Breast epithelium (tissue), 3 donors: ENCODE measurements at regions not wholly inside any gene's neighbourhood (a gene's known extent, or its start where the extent isn't known, plus 50 kb on each side); places are given as distances from the start of the nearest gene placed in this dataset.

ENCODE experiments used
- CTCF ChIP-seq, 3 donors: fragments of 450-650 bp; IDR thresholded peaks; one replicate each; pipeline ENCODE4 v1.5.1; 2016 to 2017; ENCODE audit warnings: antibody characterized with exemption in 3 of 3, mild to moderate bottlenecking in 3 of 3, moderate library complexity in 3 of 3
- POLR2A ChIP-seq: fragments of 450-650 bp; IDR thresholded peaks from one replicate; pipeline ENCODE4 v1.6.1; 2016; ENCODE audit warnings: antibody characterized with exemption, mild to moderate bottlenecking, moderate library complexity

- TF ChIP-seq CTCF (IDR thresholded peaks at IDR 0.05) (no peak), POLR2A (no peak)
These were observed 452.7 kb upstream of the HS6ST1 start for GRCh38 chr2:128771401-128771800.
